ENCODE measurements at regions not wholly inside any gene's neighbourhood (a gene's known extent, or its start where the extent isn't known, plus 50 kb on each side); places are given as distances from the start of the nearest gene placed in this dataset.

GRCh38 chr15:58260725-58261267 is 122.6 kb downstream of the AQP9 start:
- Histone ChIP-seq H3K4me2 (ENCODE audit: low read length) (no peak overlapping the region), H3K4me3 (replicated peaks in 1 of 2; ENCODE audit: low read depth in 1 of 2, low read length in 2 of 2) (no peak overlapping the region), H3K4me1 (ENCODE audit: control insufficient read depth in 1 of 2, insufficient read depth in 2 of 2, low read length in 2 of 2) (peaks cover 0 to 4% of the 10 kb centered on the region in 2 experiments; a peak in 1 of 4 replicates), H3K79me2 (ENCODE audit: insufficient read depth, low read length) (no peaks in the 10 kb centered on the region), H3K9ac (ENCODE audit: low read length) (no peak overlapping the region), H3K9me3 (ENCODE audit: control insufficient read depth in 1 of 2, insufficient read depth in 1 of 2, low read depth in 1 of 2, low read length in 2 of 2) (no peaks in the 10 kb centered on the region), H3K36me3 (ENCODE audit: control insufficient read depth in 1 of 2, insufficient read depth in 2 of 2, low read length in 2 of 2) (no peaks in the 10 kb centered on the region), H3K9me2 (ENCODE audit: insufficient read depth) (no peaks in the 10 kb centered on the region), H4K20me1 (ENCODE audit: insufficient read depth) (no peaks in the 10 kb centered on the region), H3K27me3 (ENCODE audit: insufficient read depth, low read length) (no peaks in the 10 kb centered on the region), H2AFZ (ENCODE audit: low read depth, low read length, poor library complexity, severe bottlenecking) (no peak overlapping the region), H3K27ac (ENCODE audit: low read depth, low read length) (no peak overlapping the region)
- DNase-seq (ENCODE audit: low read depth, low spot score) (no peak), ATAC-seq (no peak)
- BruUV-seq (replicated peaks): no TSS peak
- CTCF ChIA-PET: no interaction called here
- intact Hi-C loops (cut with micrococcal nuclease): no loop called here
- RAD21 ChIA-PET (ENCODE audit: low non-redundant PET in 1 of 2, low total read pairs in 2 of 2, uncharacterized antibody in 2 of 2, unreplicated experiment in 2 of 2): no interaction called here
- POLR2A ChIA-PET: no interaction called here
- TF ChIP-seq REST (IDR thresholded peaks at IDR 0.05; ENCODE audit: low read depth): no peak
- no peak for TF ChIP-seq POLR2AphosphoS5 (IDR thresholded peaks at IDR 0.05; ENCODE audit: low read depth, low read length)
- no peak for TF ChIP-seq ZBTB33 (IDR thresholded peaks at IDR 0.05; ENCODE audit: extremely low read depth, insufficient replicate concordance, low read length)
- TF ChIP-seq, protein P1, sequence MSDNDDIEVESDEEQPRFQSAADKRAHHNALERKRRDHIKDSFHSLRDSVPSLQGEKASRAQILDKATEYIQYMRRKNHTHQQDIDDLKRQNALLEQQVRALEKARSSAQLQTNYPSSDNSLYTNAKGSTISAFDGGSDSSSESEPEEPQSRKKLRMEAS (IDR thresholded peaks at IDR 0.05): no peak
- TF ChIP-seq CEBPB (IDR thresholded peaks at IDR 0.05; ENCODE audit: low read depth): no peak
- TF ChIP-seq SIN3A (IDR thresholded peaks at IDR 0.05; ENCODE audit: low read depth): no peak
- TF ChIP-seq TCF7L2 (IDR thresholded peaks at IDR 0.05; ENCODE audit: borderline replicate concordance, extremely low read depth, insufficient read depth, insufficient read length): no peak
- TF ChIP-seq, protein P2, sequence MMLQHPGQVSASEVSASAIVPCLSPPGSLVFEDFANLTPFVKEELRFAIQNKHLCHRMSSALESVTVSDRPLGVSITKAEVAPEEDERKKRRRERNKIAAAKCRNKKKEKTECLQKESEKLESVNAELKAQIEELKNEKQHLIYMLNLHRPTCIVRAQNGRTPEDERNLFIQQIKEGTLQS (IDR thresholded peaks at IDR 0.05): no peak
- TF ChIP-seq ELF1 (IDR thresholded peaks at IDR 0.05; ENCODE audit: borderline replicate concordance, low read depth): no peak

Data from HCT116 (cell line).